Stimulated activated CD8-positive, alpha-beta memory T cell treated with anti-CD3 and anti-CD28 coated beads, Interleukin-12 subunit alpha, Interleukin-12 subunit beta, amount 100 ng/mL, for 4 hours (primary cell): ENCODE measurements at regions not wholly inside any gene's neighbourhood (a gene's known extent, or its start where the extent isn't known, plus 50 kb on each side); places are given as distances from the start of the nearest gene placed in this dataset.
"Not testable (repeated sequence)": the region's sequence is repeated elsewhere in the genome, so short reads cannot be mapped to it uniquely, and the experiment has no call there.

Experiments
- DNase-seq: peaks from one replicate; pipeline ENCODE4 v3.0.0-alpha.2; 2020; ENCODE audit warnings: low read depth

- no peak for DNase-seq
Observed at GRCh38 chr9:109976303-109976702, 196.3 kb downstream of the PALM2AKAP2 start.

- DNase-seq: no peak
Observed at GRCh38 chr9:109977521-109977920, 197.5 kb downstream of the PALM2AKAP2 start.

GRCh38 chr9:109981091-109981490 lies 201.1 kb downstream of the PALM2AKAP2 start:
- no peak for DNase-seq

- no peak for DNase-seq
Observed at GRCh38 chr9:109986521-109986991, 206.6 kb downstream of the PALM2AKAP2 start.

- no peak for DNase-seq
Observed at GRCh38 chr9:109989296-109989695, 209.3 kb downstream of the PALM2AKAP2 start.

- no peak for DNase-seq
Observed at GRCh38 chr9:109990541-109990940, 210.5 kb downstream of the PALM2AKAP2 start.

GRCh38 chr9:109992293-109992692 lies 212.3 kb downstream of the PALM2AKAP2 start:
- DNase-seq: no peak

GRCh38 chr9:109993250-109993978 lies 213.4 kb downstream of the PALM2AKAP2 start:
- DNase-seq: no peak

- DNase-seq: no peak
Observed at GRCh38 chr9:109994141-109994540, 213.8 kb downstream of the C9orf152 start.

- no peak for DNase-seq
Observed at GRCh38 chr9:109996936-109997580, 210.9 kb downstream of the C9orf152 start.

- DNase-seq: no peak
Observed at GRCh38 chr9:109997682-109998081, 210.3 kb downstream of the C9orf152 start.

- DNase-seq: not testable (repeated sequence)
Observed at GRCh38 chr9:110005521-110005920, 202.4 kb downstream of the C9orf152 start.

GRCh38 chr9:110006657-110007056 lies 201.3 kb downstream of the C9orf152 start:
- DNase-seq: no peak

- DNase-seq: no peak
Observed at GRCh38 chr9:110007477-110008270, 200.3 kb downstream of the C9orf152 start.

- DNase-seq: no peak
Observed at GRCh38 chr9:110008663-110009062, 199.3 kb downstream of the C9orf152 start.

- DNase-seq: no peak
Observed at GRCh38 chr9:110011628-110012320, 196.2 kb downstream of the C9orf152 start.

- DNase-seq: no peak
Observed at GRCh38 chr9:110013064-110013463, 194.9 kb downstream of the C9orf152 start.

- no peak for DNase-seq
Observed at GRCh38 chr9:110015759-110016158, 192.2 kb downstream of the C9orf152 start.

GRCh38 chr9:110016340-110016739 lies 191.6 kb downstream of the C9orf152 start:
- no peak for DNase-seq

- DNase-seq: not testable (repeated sequence)
Observed at GRCh38 chr9:110020216-110020615, 187.7 kb downstream of the C9orf152 start.

- DNase-seq: no peak
Observed at GRCh38 chr9:110021891-110022290, 186.1 kb downstream of the C9orf152 start.

GRCh38 chr9:110023221-110023620 lies 184.7 kb downstream of the C9orf152 start:
- not testable (repeated sequence) for DNase-seq
